CD14-positive monocyte (primary cell): ENCODE measurements at regions not wholly inside any gene's neighbourhood (a gene's known extent, or its start where the extent isn't known, plus 50 kb on each side); places are given as distances from the start of the nearest gene placed in this dataset.

Experiments
- DNase-seq, 3 donors: peaks; one replicate each; pipeline ENCODE4 v3.0.0-alpha.2; 2011 to 2022
- H2AFZ ChIP-seq: 2 replicates; pipeline ENCODE4 v1.6.0; 2012; ENCODE audit warnings: mild to moderate bottlenecking, low read depth, low read length, inconsistent platforms; ENCODE audit not compliant: insufficient read depth, poor library complexity, severe bottlenecking
- H3K27ac ChIP-seq, 2 donors: 1 replicate in 1 of 2; 2 replicates in 1 of 2; pipeline ENCODE4 v1.5.1; 2012 to 2013; ENCODE audit warnings: low read length in 2 of 2, control low read depth in 1 of 2, inconsistent platforms in 1 of 2, low read depth in 1 of 2, mild to moderate bottlenecking in 1 of 2
- H3K27me3 ChIP-seq, 2 donors: one replicate each; pipeline versions ENCODE4 v1.6.0 to v1.6.1; 2011 to 2013; ENCODE audit warnings: low read length in 2 of 2; ENCODE audit not compliant: control insufficient read depth in 2 of 2, insufficient read depth in 2 of 2
- H3K36me3 ChIP-seq, 2 donors: replicated peaks in 1 of 2; 1 replicate in 1 of 2; 2 replicates in 1 of 2; pipeline versions ENCODE4 v1.5.1 to v1.6.1; 2012 to 2013; ENCODE audit warnings: low read length in 2 of 2, control low read depth in 1 of 2, inconsistent platforms in 1 of 2, mild to moderate bottlenecking in 1 of 2; ENCODE audit not compliant: insufficient read depth in 2 of 2, control insufficient read depth in 1 of 2
- H3K4me1 ChIP-seq, 2 donors: 1 replicate in 1 of 2; 2 replicates in 1 of 2; pipeline versions ENCODE4 v1.5.1 to v1.6.1; 2012 to 2013; ENCODE audit warnings: low read length in 2 of 2, control low read depth in 1 of 2, inconsistent platforms in 1 of 2, mild to moderate bottlenecking in 1 of 2, moderate library complexity in 1 of 2; ENCODE audit not compliant: insufficient read depth in 2 of 2, control insufficient read depth in 1 of 2
- H3K4me2 ChIP-seq: replicated peaks from 2 replicates; pipeline ENCODE3; 2012; ENCODE audit warnings: low read length, moderate library complexity, mild to moderate bottlenecking; ENCODE audit not compliant: poor library complexity, severe bottlenecking; ENCODE audit errors: extremely low read depth
- H3K4me3 ChIP-seq, 3 experiments: fragments of 200-600 bp in 1 of 3; sonication (generic) in 1 of 3; replicated peaks in 1 of 3; 1 replicate in 2 of 3; 2 replicates in 1 of 3; pipeline ENCODE4 v1.5.1; 2011 to 2013; ENCODE audit warnings: low read length in 3 of 3, mild to moderate bottlenecking in 3 of 3, control low read depth in 2 of 3, low read depth in 2 of 3, inconsistent platforms in 1 of 3, moderate library complexity in 1 of 3
- H3K79me2 ChIP-seq: 2 replicates; pipeline ENCODE4 v1.6.0; 2012; ENCODE audit warnings: mild to moderate bottlenecking, control low read depth, inconsistent platforms, low read length, moderate library complexity; ENCODE audit not compliant: insufficient read depth
- H3K9ac ChIP-seq: 2 replicates; pipeline ENCODE4 v1.6.0; 2017; ENCODE audit warnings: low read length, mild to moderate bottlenecking; ENCODE audit not compliant: insufficient read depth, poor library complexity, severe bottlenecking
- H3K9me3 ChIP-seq, 2 donors: replicated peaks in 1 of 2; 1 replicate in 1 of 2; 2 replicates in 1 of 2; pipeline versions ENCODE4 v1.5.1 to v1.6.1; 2012 to 2013; ENCODE audit warnings: low read length in 2 of 2, control low read depth in 1 of 2; ENCODE audit not compliant: control insufficient read depth in 1 of 2, insufficient read depth in 1 of 2
- H4K20me1 ChIP-seq: 2 replicates; pipeline ENCODE4 v1.6.0; 2012; ENCODE audit warnings: mild to moderate bottlenecking, low read length, control low read depth, moderate library complexity; ENCODE audit not compliant: insufficient read depth
- H3K27ac Mint-ChIP-seq, 7 donors: one replicate each; pipeline ENCODE4 v1.8.0; 2020; ENCODE audit warnings: mild to moderate bottlenecking in 7 of 7, mixed read lengths in 7 of 7, moderate library complexity in 6 of 7, inconsistent platforms in 2 of 7
- H3K27me3 Mint-ChIP-seq, 3 donors: one replicate each; pipeline ENCODE4 v1.8.0; 2021 to 2022; ENCODE audit warnings: low read depth in 3 of 3, mild to moderate bottlenecking in 3 of 3, mixed read lengths in 3 of 3, moderate library complexity in 3 of 3, inconsistent platforms in 1 of 3
- H3K36me3 Mint-ChIP-seq, 2 donors: one replicate each; pipeline ENCODE4 v1.8.0; 2020; ENCODE audit warnings: mixed read lengths in 2 of 2, inconsistent platforms in 1 of 2, mild to moderate bottlenecking in 1 of 2
- H3K4me1 Mint-ChIP-seq: one replicate; pipeline ENCODE4 v1.8.0; 2020; ENCODE audit warnings: mild to moderate bottlenecking, mixed read lengths
- H3K4me3 Mint-ChIP-seq, 2 donors: one replicate each; pipeline ENCODE4 v1.8.0; 2020; ENCODE audit warnings: mild to moderate bottlenecking in 2 of 2, mixed read lengths in 2 of 2, moderate library complexity in 1 of 2
- H3K9me3 Mint-ChIP-seq, 7 donors: one replicate each; pipeline ENCODE4 v1.8.0; 2020 to 2022; ENCODE audit warnings: mixed read lengths in 7 of 7, mild to moderate bottlenecking in 6 of 7, moderate library complexity in 6 of 7, inconsistent platforms in 2 of 7
- CTCF ChIP-seq: fragments of 200-600 bp; IDR thresholded peaks from one replicate; pipeline ENCODE4 v1.8.0; 2022; ENCODE audit warnings: antibody characterized with exemption, mild to moderate bottlenecking
- intact Hi-C, 2 donors: fragments of 100-400 bp; cut with micrococcal nuclease; formaldehyde crosslinking; loops; one replicate each; pipeline versions ENCODE4 v1.15.0 to v1.15.1; 2023

DNA sequence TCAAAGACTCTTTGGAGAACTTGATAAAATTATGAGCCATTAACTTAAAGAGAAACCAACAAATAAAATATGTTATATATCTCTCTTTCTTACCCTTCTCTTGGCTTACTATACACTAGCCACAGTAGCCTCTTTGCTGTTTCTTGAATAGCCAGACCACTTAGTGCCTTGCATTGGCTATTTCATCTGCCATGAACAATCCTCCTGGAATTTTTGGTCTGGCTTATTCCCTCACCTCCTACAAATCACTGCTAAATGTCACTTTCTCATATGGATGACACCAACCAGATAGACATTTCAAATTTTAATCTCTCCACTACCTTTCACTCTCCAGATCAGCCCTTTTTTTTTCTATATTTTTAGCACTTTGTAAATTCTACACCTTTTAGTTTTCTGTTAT, 1581.7 kb downstream of the EFNA5 start:
- intact Hi-C loops: no loop called here
- Mint-ChIP-seq H3K9me3 (no peaks in the 10 kb centered on the region), H3K4me1 (no peaks in the 10 kb centered on the region), H3K27me3 (no peaks in the 10 kb centered on the region), H3K4me3 (no peak overlapping the region), H3K27ac (no peak overlapping the region), H3K36me3 (no peaks in the 10 kb centered on the region)
- DNase-seq: no peak
- Histone ChIP-seq H3K4me3 (no peak overlapping the region), H3K4me1 (no peaks in the 10 kb centered on the region), H3K27me3 (no peaks in the 10 kb centered on the region), H3K36me3 (no peaks in the 10 kb centered on the region), H3K4me2 (no peak overlapping the region), H4K20me1 (no peaks in the 10 kb centered on the region), H3K9me3 (no peaks in the 10 kb centered on the region), H2AFZ (no peak overlapping the region), H3K79me2 (no peaks in the 10 kb centered on the region), H3K27ac (no peak overlapping the region), H3K9ac (no peak overlapping the region)
- no peak for TF ChIP-seq CTCF

DNA sequence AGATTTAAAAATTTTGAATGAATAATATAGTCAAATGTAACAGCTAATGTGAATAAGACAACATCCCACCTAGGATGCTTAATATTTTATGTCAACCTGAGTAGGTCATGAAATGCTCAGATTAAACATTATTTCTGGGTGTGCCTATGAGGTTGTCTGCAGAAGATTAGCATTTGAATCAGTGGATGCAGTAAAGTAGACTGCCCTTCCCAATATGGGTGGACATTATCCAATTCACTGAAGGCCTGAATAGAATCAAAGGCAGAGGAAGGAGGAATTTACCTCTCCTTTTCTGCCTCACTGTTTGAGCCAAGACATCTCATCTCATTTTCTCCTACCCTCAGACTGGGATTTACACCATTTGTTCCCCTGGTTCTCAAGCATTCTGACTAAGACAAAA, 1582.3 kb downstream of the EFNA5 start:
- Histone ChIP-seq H3K27me3 (no peaks in the 10 kb centered on the region), H3K4me2 (no peak overlapping the region), H3K9ac (no peak overlapping the region), H3K9me3 (no peaks in the 10 kb centered on the region), H3K79me2 (no peaks in the 10 kb centered on the region), H4K20me1 (no peaks in the 10 kb centered on the region), H3K4me3 (no peak overlapping the region), H2AFZ (no peak overlapping the region), H3K36me3 (no peaks in the 10 kb centered on the region), H3K27ac (no peak overlapping the region), H3K4me1 (no peaks in the 10 kb centered on the region)
- H3K4me1 Mint-ChIP-seq: no peaks in the 10 kb centered on the region
- H3K36me3 Mint-ChIP-seq: no peaks in the 10 kb centered on the region
- TF ChIP-seq CTCF: no peak
- H3K27ac Mint-ChIP-seq: no peak overlapping the region
- H3K9me3 Mint-ChIP-seq: no peaks in the 10 kb centered on the region
- intact Hi-C loops: no loop called here
- DNase-seq: no peak
- H3K27me3 Mint-ChIP-seq: no peaks in the 10 kb centered on the region
- no peak overlapping the region for H3K4me3 Mint-ChIP-seq
